Left ventricle myocardium superior (tissue), 1 donor: ENCODE measurements at regions not wholly inside any gene's neighbourhood (a gene's known extent, or its start where the extent isn't known, plus 50 kb on each side); places are given as distances from the start of the nearest gene placed in this dataset.
"Not testable (repeated sequence)": the region's sequence is repeated elsewhere in the genome, so short reads cannot be mapped to it uniquely, and the experiment has no call there.

Experiments used
- ATAC-seq: fragments of 200-7000 bp; cut with Tn5 transposase; one replicate; pipeline ENCODE4 v1.9.1; 2020; ENCODE audit warnings: mild to moderate bottlenecking, moderate library complexity
- DNase-seq: peaks from one replicate; pipeline ENCODE4 v3.0.0-alpha.2; 2020
- intact Hi-C: fragments of 100-400 bp; cut with micrococcal nuclease; formaldehyde crosslinking; loops from one replicate; pipeline ENCODE4 v1.11.0; 2022
- donor health status: DM: no; HTN: yes; CAD: no; lungs with severe emphysema.

DNA sequence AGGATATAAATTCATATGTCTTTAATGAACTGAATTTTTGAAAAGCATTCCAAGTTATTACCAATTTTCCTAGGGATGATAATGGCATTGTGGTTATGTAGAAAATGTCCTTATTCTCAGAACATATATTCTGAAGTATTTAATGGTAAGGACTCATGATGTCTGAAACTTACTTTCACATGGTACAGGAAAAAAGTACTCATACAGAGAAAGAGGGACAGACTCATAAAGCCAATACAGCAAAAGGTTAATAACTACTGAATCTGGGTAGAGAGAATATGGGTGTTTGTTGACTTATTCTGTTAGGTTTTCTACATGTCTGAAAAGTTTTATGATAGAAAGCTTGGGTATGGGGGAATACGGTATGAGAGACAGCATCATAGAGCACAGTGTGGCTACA, 84.3 kb upstream of the SERTAD2 start:
- DNase-seq (no peak), ATAC-seq (no peak)
- intact Hi-C loops, result no loop called here

DNA sequence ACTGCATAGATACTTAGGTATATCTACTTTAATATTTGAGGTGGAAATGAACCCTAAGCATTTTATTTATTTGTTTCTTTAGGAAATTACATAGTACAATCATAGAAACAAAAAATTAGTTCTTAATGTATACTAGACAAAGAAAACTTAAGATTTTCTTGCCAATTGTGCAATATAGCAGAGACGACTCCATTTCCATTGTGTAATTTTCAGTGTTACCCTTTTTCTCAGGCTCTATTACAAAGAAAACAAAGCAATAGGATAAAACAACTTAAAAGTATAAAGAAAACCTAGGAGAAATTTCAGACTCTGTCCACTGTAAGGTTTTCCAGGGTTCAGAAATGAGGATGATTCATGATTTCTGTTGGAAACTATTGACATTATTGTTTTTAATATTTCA, 89.0 kb upstream of the SERTAD2 start:
- no peak for DNase-seq
- no peak for ATAC-seq
- intact Hi-C loops, result loop anchor here (10.0 kb wide), 1 partner anchor 88 kb away; the partner anchor contains the start of gene SERTAD2

DNA sequence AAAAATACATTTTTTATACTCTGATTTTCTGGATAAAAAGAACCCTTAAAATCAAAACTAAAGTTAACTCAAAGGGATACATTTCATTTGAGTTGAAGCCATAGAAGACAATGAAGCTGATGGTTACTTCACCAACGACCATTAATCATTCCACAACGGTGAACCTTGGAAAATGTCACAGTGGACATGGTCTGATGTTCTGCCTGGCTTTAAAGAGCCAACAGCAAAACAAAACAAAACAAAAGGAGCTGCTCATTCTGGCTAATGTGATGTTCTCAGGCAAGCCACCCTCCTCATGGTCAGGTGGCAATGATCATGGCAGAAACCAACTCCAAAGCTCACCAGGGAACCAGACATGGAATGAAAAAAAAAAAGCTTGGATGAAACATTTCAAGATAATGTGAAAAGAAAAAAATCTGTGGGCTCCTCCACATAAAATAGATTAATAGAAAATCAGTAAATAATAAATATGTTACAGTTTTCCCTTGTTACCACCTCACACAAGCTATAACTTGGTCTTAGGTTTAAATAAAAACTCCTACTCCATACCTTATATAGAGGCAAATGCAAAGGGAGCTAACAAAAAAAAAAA, 90.1 kb upstream of the SERTAD2 start:
- DNase-seq (no peak), ATAC-seq (no peak)
- intact Hi-C loops, result loop anchor here (10.0 kb wide), 1 partner anchor 89 kb away; the partner anchor contains the start of gene SERTAD2

DNA sequence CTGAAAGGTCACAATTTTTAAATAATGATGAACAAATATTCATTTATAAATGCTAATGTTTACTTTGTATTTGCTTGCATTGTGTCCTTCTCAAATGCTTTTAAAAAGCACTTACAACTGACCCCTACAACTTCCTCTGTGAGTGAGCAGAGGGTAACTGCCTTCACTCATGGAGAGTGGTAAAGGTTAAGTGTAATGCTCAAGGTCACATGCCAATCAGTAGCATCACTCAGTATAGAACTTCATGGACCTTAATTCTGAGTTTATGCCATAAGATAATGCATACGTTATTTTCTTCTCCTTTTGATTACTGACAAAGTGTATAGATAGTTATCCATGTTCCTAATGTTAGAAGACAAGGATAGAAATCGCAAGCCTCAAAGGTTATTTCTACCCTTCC, 91.8 kb upstream of the SERTAD2 start:
- no peak for ATAC-seq
- DNase-seq, result no peak
- intact Hi-C loops, result loop anchor here (10.0 kb wide), 1 partner anchor 91 kb away; the partner anchor contains the start of gene SERTAD2

DNA sequence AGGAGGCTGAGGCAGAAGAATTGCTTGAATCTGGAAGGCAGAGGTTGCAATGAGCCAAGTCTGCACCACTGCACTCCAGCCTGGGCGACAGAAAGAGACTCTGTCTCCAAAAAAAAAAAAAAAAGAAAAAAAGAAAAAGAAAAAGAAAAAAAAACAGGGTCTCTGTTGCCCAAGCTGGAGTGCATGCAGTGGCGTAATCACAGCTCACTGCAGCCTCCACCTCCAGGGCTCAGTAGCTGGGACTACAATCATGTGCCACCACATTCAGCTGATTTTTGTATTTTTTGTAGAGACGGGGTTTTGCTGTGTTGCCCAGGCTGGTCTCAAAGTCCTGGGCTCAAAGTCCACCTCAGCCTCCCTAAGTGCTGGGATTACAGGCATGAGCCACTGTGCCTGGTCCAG, 94.0 kb upstream of the SERTAD2 start:
- not testable (repeated sequence) for ATAC-seq, DNase-seq
- intact Hi-C loops, result loop anchor here (10.0 kb wide), 1 partner anchor 93 kb away; the partner anchor contains the start of gene SERTAD2

DNA sequence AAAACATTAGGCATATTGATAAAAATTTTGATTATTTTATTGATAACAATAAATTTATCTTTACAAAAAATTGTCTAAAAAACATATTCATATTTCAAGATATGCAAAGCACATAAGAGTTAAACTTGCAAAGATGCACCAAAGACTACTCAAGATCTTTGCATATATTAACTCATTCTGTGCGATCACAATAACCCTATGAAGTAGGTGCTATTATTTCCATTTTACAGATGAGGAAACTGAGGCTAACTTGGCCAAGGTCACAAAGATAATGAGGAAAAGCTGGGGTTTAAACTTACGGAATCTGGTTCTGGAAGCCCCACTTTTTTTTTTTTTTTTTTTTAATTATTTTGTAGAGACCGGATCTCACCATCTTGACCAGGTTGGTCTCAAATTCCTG, 94.4 kb upstream of the SERTAD2 start:
- no peak for DNase-seq
- intact Hi-C loops, result loop anchor here (10.0 kb wide), 1 partner anchor 93 kb away; the partner anchor contains the start of gene SERTAD2
- no peak for ATAC-seq

DNA sequence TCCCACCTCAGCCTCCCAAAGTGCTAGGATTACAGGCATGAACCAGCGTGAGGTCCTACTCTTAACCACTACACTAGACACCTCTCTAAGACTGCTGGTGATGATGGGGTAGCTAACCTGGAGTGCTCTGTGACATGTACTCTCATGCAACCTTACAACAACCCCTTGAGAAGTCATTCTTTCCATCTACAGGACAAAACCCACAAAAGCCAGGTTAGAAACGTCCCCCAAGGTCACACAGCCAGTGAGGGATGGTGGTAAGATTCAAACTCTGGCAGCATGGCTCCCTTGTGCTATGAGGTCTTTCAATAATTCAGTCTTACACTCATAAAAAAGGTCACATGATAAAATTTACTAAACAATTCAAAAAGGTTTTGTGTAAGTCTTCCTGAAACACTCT, 94.8 kb upstream of the SERTAD2 start:
- ATAC-seq (no peak), DNase-seq (no peak)
- intact Hi-C loops, result loop anchor here (10.0 kb wide), 1 partner anchor 94 kb away; the partner anchor contains the start of gene SERTAD2

DNA sequence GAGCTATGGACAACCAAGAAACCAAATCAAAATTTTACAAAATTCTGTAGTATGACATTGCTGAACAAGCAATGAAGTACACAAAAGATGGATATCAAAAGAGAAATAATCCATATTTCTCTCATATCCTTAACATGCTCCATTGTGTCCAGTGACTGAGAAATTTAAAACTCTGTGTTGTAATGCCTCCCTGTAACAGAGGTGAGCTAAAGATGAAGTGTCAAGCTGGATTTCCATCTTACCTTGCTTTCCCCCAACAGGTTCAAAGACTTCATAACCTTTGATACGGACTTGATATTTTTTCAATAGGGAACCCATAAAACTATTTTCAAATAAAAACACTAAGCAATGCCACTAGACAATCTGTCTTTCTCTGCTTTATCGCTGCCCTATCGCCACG, 95.7 kb upstream of the SERTAD2 start:
- intact Hi-C loops, result loop anchor here (10.0 kb wide), 1 partner anchor 95 kb away; the partner anchor contains the start of gene SERTAD2
- ATAC-seq, result no peak
- no peak for DNase-seq

DNA sequence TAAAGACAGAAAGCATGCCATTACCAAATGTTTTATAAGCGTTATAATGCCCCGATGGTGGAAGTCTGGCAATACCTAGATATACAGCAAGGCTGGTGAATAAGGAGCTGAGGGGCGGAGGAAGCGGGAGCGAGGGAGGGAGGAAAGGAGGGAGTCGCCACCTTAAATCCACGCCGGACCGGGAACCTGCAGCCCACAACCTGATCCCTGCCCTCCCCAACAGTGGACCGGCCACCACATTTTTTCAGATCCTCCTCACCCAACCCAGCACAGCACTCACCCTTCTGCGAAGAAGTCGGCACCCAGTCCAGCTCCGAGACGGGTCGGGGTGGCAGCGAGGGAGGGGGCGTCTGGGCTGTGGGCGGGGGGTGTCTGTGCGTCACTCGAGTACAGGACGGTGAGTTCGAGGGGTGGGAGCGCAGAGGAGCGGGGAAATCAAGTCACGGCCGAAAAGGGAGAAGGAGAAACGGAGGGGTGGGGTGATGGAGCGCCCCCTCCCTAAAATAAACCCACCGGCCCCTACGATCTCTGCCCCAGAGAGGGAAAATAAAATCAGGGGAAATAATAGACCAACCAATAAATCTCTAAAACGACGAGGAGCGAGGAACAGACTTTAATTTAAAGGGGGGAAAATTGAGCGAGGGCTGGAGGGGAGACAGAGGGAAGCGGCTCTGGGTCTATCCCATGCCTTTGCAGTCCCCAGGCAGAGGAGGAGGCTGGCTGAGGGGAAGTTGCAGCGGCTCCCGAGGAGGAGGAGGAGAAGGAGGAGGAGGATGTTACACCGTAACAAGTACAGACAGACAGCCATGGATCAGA, 96.5 kb upstream of the SERTAD2 start:
- DNase-seq (peak; percentile 56), ATAC-seq (peak; percentile 1)
- intact Hi-C loops, result no loop called here

DNA sequence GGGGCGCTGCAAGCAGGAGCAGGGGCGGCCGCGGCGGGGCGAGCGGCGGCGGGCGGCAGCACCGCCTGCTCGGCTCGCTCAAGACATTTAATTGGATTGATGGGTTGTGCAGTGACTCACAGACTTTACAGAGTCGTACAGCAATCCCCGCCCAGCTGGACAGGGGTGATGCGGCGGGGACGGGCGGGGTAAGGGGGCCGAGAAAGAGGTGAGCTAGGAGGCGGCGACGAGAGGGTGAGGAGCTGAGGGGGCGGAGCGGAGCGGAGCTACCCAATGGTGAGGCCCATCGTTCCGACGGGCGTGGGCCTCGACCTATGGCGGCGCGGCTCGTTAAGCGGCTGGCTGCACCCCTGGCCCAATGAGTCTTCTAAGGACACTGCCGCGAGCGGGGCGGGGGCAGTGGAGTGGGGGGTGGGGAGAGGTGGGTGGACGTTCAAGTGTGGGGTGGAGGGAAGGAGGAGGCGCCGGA, 97.1 kb upstream of the SERTAD2 start:
- intact Hi-C loops, result no loop called here
- peak; percentile 90 for ATAC-seq
- DNase-seq, result peak; percentile 99

DNA sequence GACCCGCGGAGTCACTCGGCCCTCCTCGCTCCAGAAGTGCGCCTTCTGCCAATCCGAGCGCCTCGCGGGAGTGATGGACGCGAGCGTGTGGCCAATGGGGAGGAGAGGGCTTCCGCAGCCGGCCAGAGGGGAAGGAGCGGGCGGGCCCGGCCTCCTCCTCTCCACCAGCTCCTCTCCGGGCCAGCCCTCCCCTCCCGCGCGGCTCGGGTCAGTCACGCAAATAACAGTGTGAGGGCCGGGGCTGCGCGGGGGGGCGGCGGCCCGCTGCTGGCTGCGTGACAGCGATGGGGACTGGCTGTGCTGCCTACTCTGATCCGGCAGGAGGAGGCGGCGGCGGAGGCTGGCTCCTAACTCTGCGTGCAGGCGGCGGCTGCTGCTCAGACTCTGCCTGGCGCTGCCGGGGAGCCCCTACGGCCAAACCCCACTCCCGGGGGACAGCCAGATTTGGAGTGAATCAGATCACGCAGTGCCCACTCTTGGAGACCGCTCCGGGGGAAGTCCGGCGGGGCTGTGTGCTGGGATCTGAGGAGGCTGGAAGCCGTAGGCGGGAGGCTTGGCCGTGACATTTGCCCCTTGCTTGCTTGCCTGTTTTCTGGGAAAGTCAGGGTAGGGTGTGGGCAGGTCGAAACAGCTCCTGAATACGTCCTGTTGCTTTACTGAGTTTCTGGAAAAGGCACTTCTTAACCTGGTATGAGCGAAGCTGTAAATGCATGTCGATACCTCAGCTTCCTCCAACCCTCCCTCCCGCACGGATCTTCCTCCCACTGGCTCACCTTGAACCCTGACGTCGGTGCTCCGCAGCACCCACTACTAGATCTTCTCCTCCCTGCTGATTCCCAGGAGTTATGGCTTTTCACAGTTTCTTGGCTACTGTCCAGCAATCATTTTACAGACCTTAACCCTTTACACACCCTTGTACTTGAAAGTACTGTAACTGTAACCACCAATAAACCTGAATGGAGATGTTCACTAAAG, 97.9 kb upstream of the SERTAD2 start:
- DNase-seq (peak; percentile 100), ATAC-seq (peak; percentile 93)
- intact Hi-C loops, result no loop called here

DNA sequence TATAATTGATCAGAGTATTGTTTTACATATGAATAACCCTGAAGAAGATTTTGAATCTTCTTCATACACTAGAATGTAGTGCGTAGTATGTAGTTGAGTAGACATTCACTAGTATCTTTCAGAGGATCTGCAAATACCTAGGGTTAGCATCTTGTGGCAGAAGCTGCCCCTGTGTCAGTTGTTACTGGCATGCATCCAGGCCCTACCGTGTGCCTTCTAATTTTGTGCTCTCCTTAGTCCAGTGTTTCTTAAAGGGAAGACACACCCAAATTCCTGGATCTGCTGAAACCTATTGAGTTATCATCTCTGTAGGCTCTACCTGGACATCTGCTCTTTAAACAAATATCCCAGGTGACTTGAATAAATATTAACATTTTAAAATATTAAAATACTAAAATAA, 99.7 kb upstream of the SERTAD2 start:
- no peak for DNase-seq
- intact Hi-C loops, result no loop called here
- ATAC-seq, result no peak

DNA sequence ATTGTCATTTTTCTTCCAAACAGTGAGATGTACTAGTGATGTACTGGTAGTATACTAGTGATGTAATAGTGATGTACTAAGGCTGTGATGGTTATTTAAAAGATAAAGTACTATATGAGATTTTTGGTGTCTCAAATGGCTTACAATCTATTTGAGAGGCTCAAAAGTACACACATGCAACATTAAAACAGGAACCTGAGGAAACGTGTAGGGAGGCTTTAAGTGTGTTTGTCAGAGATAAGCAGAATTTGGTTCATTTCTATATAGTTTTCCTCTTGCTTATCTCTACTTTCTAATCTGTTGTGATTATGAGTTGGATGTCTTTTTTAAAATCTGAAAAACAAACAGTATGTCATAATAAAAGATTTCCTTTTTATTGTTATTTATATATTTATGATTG, 100.9 kb upstream of the SERTAD2 start:
- ATAC-seq (no peak), DNase-seq (no peak)
- intact Hi-C loops, result no loop called here

DNA sequence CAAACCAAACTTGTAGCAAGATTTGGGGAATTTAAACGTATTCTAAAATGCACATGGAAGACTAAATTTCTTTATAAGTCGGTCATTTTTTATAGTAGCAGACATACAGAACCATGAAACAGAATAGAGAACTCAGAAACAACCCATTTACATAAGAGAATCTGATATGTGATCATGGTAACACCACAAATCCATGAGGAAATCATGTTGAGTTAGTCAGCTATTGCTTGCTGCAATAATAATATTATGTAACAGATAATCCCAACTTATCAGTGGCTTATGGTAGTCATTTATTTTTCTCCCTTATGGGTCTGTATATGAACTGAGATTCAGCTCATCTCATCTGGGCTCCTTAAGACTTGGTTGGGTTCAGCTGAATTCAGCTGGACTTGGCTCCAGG, 103.4 kb upstream of the SERTAD2 start:
- intact Hi-C loops, result no loop called here
- ATAC-seq, result no peak
- DNase-seq, result no peak

DNA sequence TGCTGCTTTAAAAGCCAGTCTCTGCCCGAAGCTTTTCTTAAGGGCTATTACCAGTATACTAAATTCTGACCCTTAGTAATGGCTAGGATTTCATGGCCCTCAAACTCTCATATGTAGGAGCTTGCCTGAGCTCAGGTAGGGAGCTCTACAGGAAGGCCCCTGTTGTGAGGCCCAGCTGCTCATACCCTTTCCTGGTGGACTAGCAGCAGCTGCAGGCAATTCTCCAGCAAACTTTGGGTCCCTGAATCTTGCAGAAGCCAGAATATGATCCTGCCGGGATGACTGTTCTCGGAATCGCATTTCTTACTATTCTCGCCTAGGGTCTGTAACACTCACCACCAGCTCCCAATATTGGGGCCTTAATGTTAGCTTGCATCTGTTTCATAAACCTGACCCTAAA, 106.4 kb upstream of the SERTAD2 start:
- intact Hi-C loops, result loop anchor here (10.0 kb wide), 1 partner anchor 95 kb away; no protein-coding TSS in a partner anchor
- no peak for ATAC-seq
- no peak for DNase-seq

DNA sequence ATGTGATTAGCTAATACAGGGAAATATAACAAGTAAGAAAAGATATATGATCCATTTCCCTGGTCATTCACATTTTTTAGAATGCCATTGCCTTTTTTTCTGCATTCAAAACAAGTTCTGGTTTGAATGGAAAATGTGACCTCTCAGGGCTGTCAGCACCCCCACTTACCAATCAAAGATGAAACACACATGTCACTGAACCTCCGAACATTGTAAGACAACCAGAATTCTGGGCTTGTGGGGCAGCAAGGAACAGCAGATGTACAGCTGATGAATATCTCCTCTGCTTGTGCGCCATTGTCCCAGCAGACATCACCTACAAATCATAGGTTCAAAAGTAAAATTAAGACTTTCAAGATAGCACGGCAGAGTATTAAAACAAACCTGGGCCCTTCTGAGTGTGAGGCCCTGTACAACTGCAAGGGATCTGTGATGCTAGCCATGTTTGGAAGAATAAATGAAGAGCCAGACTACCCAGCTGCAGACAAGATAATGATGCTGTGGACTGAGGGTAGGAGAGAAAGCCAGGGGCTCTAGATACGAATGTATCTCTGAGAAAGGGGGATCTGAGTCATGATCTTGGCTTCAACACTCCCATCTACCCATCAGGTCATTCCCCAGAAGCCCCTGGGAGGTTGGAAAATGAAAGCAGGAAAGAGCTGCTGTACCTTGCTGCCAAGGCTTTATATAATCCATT, 108.7 kb upstream of the SERTAD2 start:
- no peak for DNase-seq
- intact Hi-C loops, result loop anchor here (10.0 kb wide), 1 partner anchor 92 kb away; no protein-coding TSS in a partner anchor
- no peak for ATAC-seq

DNA sequence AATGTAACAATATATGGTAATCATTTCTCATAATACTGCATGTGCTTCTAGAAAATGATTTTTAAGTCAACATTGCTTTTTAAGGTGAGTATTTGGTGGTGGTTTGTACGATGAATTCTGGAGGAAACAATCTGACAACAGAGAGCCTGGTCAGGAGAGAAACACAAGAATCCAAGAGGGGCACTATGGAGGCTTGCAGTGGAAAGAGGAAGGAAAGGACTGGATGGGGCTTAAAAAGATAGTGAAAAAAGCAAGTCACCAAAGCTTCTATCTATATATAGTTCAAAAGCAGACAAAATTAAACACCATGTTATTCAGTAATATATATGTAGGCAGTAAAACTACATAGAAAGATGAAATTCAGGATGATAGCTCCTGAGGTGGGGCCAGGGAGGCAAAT, 109.4 kb upstream of the SERTAD2 start:
- no peak for ATAC-seq
- no peak for DNase-seq
- intact Hi-C loops, result loop anchor here (10.0 kb wide), 1 partner anchor 92 kb away; no protein-coding TSS in a partner anchor

DNA sequence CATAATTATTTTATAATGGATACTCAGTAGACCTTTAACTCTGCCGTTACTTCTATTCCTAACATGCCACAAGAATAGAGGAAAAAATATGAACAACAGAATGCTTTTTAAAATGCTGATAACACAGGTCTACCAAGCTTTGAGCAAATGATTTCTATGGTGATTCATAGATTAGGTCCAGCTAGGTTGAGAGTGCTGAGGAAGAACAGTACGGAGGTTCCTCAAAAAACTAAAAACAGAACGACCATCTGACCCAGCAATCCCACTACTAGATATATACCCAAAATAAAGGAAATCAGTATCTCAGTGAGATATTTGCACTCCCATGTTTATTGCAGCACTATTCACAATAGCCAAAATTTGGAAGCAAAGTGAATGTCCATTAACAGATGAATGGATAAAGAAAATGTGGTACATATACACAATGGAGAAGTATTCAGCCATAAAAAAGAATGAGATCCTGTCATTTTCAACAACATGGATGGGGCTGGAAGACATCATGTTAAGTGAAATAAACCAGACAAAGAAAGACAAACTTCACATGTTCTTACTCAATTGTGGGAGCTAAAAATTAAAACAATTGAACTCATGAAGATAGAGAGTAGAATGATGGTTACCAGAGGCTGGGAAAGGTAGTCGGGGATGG, 111.6 kb upstream of the SERTAD2 start:
- no peak for ATAC-seq
- no peak for DNase-seq
- intact Hi-C loops, result loop anchor here (10.0 kb wide), 1 partner anchor 90 kb away; no protein-coding TSS in a partner anchor
